ENCODE measurements at regions not wholly inside any gene's neighbourhood (a gene's known extent, or its start where the extent isn't known, plus 50 kb on each side); places are given as distances from the start of the nearest gene placed in this dataset.

GRCh38 chr15:46892621-46893160 lies 824.6 kb upstream of the SEMA6D start:
- TF ChIP-seq CTCF (IDR thresholded peaks at IDR 0.05; ENCODE audit: low read length) (no peak), EZH2 (IDR thresholded peaks at IDR 0.05; ENCODE audit: borderline replicate concordance, low read length) (no peak)
